ENCODE measurements at regions not wholly inside any gene's neighbourhood (a gene's known extent, or its start where the extent isn't known, plus 50 kb on each side); places are given as distances from the start of the nearest gene placed in this dataset.

DNA sequence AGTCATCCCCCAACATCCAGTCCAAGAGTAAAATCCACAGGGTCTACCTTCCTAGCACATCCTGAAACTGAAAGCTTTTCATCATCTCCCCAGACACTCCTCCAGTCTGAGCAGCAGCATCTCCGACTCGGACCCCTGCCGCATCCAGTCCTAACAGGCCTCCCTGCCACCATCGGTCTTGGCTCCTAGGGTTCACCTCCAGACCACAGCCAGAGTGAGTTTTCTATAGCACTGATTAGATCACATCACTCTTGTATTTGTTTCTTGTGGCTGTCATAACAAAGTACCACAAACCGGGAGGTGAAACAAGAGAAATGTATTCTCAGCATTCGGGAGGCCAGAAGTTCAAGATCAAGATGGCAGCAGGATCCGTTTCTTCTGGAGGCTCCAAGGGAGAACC, 187.8 kb downstream of the TOMM20 start:
- TF ChIP-seq POLR2A (IDR thresholded peaks at IDR 0.05; ENCODE audit: low read length), result no peak
- no peak for TF ChIP-seq GATA1 (IDR thresholded peaks at IDR 0.05; ENCODE audit: low read depth, low read length)
